Stimulated activated CD8-positive, alpha-beta memory T cell treated with anti-CD3 and anti-CD28 coated beads, Interleukin-7, amount 100 ng/mL, for 48 hours (primary cell): ENCODE measurements at regions not wholly inside any gene's neighbourhood (a gene's known extent, or its start where the extent isn't known, plus 50 kb on each side); places are given as distances from the start of the nearest gene placed in this dataset.

Source experiments
- DNase-seq, 2 donors: peaks; one replicate each; pipeline ENCODE4 v3.0.0-alpha.2; 2020; ENCODE audit warnings: low read depth in 1 of 2; ENCODE audit errors: extremely low read depth in 1 of 2

- DNase-seq = no peak
These were observed 50.6 kb upstream of the SLC45A1 start for GRCh38 chr1:8267307-8267706.

DNA sequence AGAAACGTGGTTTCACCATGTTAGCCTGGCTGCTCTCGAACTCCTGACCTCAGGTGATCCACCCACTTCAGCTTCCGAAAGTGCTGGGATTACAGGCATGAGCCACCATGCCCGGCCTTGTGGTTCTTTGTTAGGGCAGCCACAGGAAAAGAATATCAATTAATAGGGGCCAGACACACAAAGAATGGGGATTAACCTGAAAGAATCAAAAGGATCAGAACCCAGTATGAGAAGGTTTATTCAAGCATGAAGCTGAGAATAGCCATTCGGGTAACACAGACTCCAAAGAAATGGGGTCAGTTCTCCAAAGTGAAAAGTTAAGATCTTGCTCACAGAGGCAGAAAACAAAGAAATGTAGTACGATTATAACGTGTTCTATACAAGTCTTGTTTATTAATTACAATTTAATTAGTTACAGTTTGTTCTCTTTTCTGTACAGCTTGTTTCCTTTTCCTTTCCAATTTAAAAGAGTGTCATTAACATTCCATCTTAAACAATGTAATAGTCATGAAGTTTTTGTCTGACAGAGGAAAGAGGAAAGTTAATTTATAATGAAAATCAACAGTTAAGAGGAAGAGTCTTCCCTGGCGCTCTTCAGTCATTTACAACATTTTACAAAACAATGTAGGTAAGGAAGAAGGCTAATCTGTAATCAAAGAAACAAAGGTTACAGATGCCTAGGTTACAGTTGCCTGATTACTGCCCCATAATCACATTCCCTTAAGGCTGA, 51.3 kb upstream of the SLC45A1 start:
- DNase-seq = no peak

DNA sequence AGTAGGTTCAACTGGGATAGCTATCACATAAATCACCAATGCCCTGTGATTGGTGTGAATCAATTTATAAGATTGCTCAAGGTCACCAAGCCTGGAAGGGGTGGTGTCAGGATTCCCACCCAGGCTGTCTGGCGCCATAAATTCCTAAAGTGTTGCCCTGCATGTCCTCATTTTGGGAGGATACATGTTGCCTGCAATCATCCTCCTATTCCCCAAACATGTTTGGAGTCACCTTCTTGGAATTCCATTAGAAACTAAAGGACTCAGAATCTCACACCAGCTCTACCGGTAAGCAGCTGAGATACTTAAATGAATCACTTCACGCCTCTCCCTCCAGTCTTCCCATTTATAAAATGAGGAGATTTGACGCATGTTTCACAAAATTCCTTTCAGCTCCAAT, 54.1 kb upstream of the SLC45A1 start:
- DNase-seq = no peak

- DNase-seq = no peak
These were observed 56.5 kb upstream of the SLC45A1 start for GRCh38 chr1:8261398-8261762.

DNA sequence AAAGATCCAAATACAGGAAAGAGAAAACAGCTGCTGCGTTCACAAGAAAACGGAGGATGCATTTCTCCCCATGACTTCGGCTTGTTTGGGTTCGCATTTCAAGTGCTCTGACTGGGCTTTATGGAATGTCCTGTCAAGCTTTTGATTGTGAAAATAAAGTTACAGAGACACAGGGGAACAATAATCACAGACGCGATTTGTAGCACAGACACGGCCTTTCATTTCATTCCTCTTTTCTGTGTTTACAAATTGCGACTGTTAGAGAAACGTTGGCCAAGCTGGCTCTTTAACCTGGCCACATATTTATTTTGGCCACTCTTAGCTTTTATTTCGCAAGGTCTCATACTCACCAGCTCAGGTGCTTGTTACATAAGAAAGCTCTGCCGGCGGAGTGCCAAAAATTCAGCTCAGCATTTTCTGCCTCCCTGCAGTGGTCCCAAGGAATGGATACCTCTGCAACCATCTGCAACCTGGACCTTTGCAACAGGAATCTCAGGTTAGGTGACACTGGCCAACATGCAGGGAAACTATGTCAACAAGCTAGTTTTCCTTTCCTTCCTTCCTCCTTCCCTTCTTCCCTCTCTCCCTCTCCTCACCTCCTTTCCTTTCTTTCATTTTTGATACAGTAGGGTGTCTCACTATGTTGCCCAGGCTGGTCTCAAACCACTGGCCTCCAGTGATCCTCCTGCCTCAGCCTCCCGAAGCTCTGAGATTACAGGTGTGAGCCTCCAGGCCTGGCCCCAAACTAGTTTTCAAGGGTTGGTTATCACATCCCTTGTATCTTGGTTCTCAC, 58.2 kb upstream of the SLC45A1 start:
- DNase-seq = no peak

DNA sequence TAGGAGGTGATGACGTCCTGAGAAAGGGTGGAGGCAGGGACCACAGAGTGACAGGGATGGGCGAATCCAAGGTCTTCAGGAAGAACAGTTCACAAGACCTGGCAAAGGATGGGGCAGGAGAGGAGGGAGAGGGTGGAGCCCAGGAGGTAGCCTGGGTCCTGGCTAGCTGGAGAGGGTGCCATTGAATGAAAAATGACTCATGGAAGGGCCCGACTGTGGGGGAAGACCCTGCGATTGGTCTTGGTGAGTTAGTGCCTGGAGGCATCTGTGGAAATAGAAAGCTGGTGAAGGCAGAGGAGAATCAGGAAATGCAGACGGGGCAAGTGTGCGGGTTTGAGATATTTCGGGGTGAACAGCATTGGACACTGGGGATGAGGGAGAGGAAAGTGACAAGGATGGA, 60.3 kb upstream of the SLC45A1 start:
- no peak for DNase-seq

- DNase-seq = no peak
These were observed 61.6 kb upstream of the SLC45A1 start for GRCh38 chr1:8256321-8256720.

DNA sequence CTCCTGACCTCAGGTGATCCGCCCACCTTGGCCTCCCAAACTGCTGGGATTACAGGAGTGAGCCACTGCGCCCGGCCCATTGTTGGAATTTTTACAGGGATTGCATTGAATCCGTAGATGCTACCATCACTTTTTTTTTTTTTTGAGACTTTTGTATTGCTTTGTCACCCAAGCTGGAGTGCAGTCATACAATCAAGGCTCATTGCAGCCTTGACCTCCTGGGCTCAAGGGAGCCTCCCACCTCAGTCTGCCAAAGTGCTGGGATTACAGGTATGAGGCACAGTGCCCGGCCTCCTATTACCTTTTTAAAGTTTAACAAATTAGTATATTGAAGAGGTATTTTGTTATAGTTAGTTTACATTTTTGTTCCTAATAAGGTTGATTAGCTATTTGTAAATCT, 62.2 kb upstream of the SLC45A1 start:
- DNase-seq = no peak

GRCh38 chr1:8252266-8252951, 65.5 kb upstream of the SLC45A1 start:
- DNase-seq = no peak

GRCh38 chr1:8251635-8252034, 66.3 kb upstream of the SLC45A1 start:
- DNase-seq = no peak

DNA sequence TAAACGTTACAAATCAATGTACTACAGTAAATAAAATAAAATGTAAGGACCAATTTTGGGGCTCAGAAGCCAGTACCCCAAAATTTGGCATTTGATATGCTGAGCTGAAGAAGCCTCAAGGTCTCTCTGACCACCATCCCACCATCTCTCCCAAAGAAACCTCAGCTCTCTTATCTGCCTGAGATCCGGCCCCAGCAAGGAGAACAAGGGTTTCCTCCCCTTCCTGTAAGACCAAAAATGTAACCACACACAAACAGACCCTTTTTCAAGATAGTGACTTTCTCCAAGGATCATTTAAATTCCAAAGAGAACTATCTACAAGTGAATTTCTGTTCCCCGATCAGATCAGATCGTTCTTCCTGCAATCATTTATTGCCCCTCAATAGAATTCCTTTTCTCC, 68.1 kb upstream of the SLC45A1 start:
- no peak for DNase-seq

DNA sequence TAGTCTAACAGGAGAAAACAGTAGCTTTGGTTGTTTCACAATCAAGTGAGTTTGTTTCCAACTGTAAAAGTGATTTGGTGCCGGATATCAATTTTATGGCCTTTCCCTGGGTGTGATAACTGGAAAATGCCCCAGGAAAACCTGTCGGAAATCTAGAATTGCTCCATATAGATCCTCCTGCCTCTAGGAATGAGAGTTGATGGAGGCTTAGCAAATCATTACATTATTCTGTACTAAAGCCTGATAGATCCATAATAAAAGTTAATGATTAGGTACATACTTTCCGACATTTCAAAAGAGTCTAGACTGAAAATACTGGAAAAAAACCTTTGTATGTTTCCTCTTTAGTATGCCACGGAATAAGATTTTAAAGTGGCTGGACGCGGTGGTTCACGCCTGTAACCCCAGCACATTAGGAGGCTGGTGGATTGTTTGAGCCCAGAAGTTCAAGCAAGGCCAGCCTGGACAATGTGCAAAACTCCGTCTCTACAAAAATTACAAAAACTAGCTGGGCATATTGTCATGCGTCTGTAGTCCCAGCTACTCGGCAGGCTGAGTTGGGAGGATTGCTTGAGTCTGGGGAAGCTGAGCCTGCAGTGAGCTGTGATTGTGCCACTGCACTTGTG, 70.0 kb upstream of the SLC45A1 start:
- DNase-seq = no peak

- no peak for DNase-seq
These were observed 73.6 kb upstream of the SLC45A1 start for GRCh38 chr1:8244304-8244703.

GRCh38 chr1:8242498-8242897, 75.4 kb upstream of the SLC45A1 start:
- DNase-seq = no peak

- no peak for DNase-seq
These were observed 76.4 kb upstream of the SLC45A1 start for GRCh38 chr1:8241417-8242014.

- no peak for DNase-seq
These were observed 78.4 kb upstream of the SLC45A1 start for GRCh38 chr1:8239306-8240023.

DNA sequence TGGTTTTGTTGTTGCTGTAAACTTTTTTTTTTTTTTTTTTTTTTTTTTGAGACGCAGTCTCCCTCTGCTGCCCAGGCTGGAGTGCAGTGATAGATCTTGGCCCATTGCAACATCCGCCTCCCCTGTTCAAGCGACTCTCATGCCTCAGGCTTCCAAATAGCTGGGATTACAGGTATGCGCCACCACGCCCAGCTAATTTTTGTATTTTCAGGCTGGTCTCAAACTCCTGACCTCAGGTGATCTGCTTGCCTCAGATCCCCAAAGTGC, 78.9 kb upstream of the SLC45A1 start:
- no peak for DNase-seq

DNA sequence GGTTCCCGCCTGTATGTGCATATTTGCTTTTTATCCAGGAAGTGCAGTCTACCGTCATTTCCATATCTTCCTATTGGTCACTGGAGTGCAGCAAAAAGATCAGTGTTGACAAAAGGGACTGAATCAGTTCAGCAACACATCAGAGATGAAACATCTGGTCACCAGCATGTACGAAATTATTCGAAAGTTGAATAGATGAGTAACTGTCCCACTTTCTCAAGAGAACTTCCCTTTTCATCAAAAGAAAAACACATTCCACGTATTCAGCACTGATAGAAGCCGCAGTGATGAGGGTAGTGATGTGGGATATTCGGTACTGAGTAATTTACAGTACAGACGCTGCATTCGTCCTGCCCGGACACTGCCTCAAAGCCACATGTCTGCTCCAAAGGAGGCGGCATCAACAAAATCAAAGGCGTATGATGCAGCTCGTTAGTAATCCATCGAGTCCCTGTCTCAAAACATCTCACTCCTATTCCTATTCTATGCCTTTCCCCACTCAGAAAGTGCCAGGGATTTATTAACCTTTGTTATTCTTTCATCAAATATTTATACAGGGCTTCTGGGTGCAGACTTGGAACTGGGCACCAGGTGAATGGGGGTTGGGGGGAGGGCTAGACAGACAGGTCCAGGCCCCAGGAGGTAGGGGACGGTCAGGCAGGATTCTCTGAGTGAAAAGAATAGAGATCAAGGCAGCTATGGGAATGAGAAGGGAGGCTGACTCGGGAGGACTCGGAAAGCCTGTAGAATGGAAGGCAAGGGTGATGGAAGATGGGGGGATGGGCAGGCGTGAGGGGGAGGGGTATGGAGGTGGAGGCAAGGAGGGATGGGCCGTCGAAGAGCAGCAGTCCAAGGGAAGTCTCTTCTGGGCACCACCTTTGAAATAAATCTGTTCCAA, 79.5 kb upstream of the SLC45A1 start:
- no peak for DNase-seq

DNA sequence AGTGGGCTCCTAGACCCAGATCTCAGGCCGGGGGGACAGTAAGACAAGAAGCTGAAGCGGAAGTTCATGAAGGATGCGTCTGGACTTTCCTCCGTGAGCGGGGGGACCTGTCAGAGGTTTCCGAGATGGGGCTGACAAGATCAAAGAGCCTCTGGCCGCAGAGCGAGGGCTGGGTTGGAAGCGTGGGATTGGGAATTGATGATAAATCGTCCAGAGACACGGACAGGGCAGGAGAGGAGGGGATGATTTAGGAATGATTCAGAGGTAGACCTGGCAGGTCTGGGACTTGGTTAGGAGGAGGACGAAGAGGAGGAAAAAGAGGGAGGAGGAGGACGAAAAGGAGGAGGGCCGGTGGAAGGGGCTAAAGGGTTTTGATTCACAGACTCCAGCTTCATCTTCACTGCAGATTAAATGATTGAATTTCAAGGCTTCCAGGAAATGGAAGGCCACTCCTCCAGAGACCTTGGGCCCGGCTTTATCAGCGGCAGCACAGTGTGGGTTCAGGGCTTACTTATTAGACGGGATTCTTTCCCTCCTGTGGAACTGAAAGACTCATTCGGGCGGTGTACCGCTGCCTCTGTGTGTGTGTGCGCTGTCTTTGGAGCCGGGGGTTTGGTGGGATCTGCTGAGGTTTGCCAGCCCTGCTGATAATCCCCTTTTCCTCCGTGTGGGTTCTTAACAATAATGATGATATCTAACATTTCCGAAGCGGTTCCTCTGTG, 85.7 kb upstream of the SLC45A1 start:
- no peak for DNase-seq
